SK-N-SH (cell line): ENCODE measurements at regions not wholly inside any gene's neighbourhood (a gene's known extent, or its start where the extent isn't known, plus 50 kb on each side); places are given as distances from the start of the nearest gene placed in this dataset.

Experiments
- GATA2 ChIP-seq: sonication (generic); formaldehyde crosslinking; IDR thresholded peaks from 2 replicates; pipeline ENCODE4 v1.5.0; 2020; ENCODE audit warnings: mild to moderate bottlenecking, missing genetic modification reagents
- JUND ChIP-seq: IDR thresholded peaks from 2 replicates; pipeline ENCODE4 v1.4.0; 2012
- MEF2A ChIP-seq: IDR thresholded peaks from 2 replicates; pipeline ENCODE4 v1.4.0; 2012; ENCODE audit warnings: low read depth, borderline replicate concordance
- POLR2AphosphoS5 ChIP-seq: IDR thresholded peaks from 2 replicates; pipeline ENCODE4 v1.6.1; 2012; ENCODE audit warnings: low read depth, low read length
- SMC3 ChIP-seq: IDR thresholded peaks from 2 replicates; pipeline ENCODE4 v1.6.1; 2012; ENCODE audit warnings: low read depth, low read length, improper control_type of control experiment
- TF ChIP-seq, protein P1 (sequence below): fragments of 200-600 bp; sonication (generic); IDR thresholded peaks from 2 replicates; pipeline ENCODE4 v1.6.1; 2017; ENCODE audit warnings: antibody characterized with exemption, mild to moderate bottlenecking, moderate library complexity

DNA sequence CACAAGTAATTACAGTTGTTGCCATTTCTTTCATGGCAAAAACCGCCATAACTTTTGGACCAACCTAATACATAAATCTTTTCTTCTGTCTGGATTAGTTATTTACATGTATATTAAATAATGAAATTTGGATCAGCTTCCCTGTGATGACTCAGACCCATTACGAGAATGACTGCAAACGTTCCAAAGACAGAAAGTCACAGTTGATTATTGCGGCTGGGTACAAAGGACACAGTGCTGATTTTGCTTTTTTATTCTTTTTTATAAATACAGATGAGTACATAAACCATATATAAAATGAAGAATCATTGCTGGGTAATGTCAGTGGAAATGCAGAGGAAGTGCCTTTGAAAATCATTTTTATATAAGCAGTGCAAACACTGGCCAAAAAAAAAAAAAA, 126.2 kb downstream of the TWIST2 start:
- TF ChIP-seq, protein P1, sequence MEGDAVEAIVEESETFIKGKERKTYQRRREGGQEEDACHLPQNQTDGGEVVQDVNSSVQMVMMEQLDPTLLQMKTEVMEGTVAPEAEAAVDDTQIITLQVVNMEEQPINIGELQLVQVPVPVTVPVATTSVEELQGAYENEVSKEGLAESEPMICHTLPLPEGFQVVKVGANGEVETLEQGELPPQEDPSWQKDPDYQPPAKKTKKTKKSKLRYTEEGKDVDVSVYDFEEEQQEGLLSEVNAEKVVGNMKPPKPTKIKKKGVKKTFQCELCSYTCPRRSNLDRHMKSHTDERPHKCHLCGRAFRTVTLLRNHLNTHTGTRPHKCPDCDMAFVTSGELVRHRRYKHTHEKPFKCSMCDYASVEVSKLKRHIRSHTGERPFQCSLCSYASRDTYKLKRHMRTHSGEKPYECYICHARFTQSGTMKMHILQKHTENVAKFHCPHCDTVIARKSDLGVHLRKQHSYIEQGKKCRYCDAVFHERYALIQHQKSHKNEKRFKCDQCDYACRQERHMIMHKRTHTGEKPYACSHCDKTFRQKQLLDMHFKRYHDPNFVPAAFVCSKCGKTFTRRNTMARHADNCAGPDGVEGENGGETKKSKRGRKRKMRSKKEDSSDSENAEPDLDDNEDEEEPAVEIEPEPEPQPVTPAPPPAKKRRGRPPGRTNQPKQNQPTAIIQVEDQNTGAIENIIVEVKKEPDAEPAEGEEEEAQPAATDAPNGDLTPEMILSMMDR = no peak
- TF ChIP-seq SMC3 (no peak), GATA2 (CRISPR knock-in tag) (no peak), POLR2AphosphoS5 (no peak), MEF2A (no peak), JUND (peak; percentile 56)
